ENCODE measurements at regions not wholly inside any gene's neighbourhood (a gene's known extent, or its start where the extent isn't known, plus 50 kb on each side); places are given as distances from the start of the nearest gene placed in this dataset.

GRCh38 chr10:7474388-7474787, 63.6 kb upstream of the SFMBT2 start:
- no peak for TF ChIP-seq CTCF (conservative IDR thresholded peaks at IDR 0.05 in 1 of 2, IDR thresholded peaks at IDR 0.05 in 1 of 2; ENCODE audit: low read depth in 1 of 2, low read length in 2 of 2)
- no peak for TF ChIP-seq EZH2 (IDR thresholded peaks at IDR 0.05; ENCODE audit: low read length, missing control alignments)

Measured in fibroblast of lung (primary cell).